ENCODE measurements at regions not wholly inside any gene's neighbourhood (a gene's known extent, or its start where the extent isn't known, plus 50 kb on each side); places are given as distances from the start of the nearest gene placed in this dataset.

DNA sequence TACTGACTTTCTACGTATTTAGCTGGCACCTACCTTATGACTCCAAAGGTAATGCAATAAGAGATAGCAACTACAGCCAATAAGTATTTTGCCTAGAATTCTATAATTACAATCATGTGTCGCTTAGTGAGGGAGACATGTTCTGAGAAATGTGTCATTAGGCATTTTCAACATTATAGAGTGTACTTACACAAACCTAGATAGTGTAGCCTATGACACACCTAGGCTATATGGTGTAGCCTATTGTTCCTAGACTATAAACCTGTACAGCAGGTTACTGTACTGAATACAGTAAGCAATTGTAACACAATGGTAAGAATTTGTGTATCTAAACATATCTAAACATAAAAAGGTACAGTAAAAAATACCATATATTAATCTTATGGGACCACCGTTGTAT is 363.4 kb upstream of the DPH6 start:
- TF ChIP-seq, protein P1, sequence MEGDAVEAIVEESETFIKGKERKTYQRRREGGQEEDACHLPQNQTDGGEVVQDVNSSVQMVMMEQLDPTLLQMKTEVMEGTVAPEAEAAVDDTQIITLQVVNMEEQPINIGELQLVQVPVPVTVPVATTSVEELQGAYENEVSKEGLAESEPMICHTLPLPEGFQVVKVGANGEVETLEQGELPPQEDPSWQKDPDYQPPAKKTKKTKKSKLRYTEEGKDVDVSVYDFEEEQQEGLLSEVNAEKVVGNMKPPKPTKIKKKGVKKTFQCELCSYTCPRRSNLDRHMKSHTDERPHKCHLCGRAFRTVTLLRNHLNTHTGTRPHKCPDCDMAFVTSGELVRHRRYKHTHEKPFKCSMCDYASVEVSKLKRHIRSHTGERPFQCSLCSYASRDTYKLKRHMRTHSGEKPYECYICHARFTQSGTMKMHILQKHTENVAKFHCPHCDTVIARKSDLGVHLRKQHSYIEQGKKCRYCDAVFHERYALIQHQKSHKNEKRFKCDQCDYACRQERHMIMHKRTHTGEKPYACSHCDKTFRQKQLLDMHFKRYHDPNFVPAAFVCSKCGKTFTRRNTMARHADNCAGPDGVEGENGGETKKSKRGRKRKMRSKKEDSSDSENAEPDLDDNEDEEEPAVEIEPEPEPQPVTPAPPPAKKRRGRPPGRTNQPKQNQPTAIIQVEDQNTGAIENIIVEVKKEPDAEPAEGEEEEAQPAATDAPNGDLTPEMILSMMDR (IDR thresholded peaks at IDR 0.05) = no peak
- no peak for TF ChIP-seq EZH2 (IDR thresholded peaks at IDR 0.05; ENCODE audit: borderline replicate concordance, insufficient read depth, low read depth, low read length, poor library complexity, severe bottlenecking)
